ENCODE measurements at regions not wholly inside any gene's neighbourhood (a gene's known extent, or its start where the extent isn't known, plus 50 kb on each side); places are given as distances from the start of the nearest gene placed in this dataset.
"Not testable (repeated sequence)": the region's sequence is repeated elsewhere in the genome, so short reads cannot be mapped to it uniquely, and the experiment has no call there.

DNA sequence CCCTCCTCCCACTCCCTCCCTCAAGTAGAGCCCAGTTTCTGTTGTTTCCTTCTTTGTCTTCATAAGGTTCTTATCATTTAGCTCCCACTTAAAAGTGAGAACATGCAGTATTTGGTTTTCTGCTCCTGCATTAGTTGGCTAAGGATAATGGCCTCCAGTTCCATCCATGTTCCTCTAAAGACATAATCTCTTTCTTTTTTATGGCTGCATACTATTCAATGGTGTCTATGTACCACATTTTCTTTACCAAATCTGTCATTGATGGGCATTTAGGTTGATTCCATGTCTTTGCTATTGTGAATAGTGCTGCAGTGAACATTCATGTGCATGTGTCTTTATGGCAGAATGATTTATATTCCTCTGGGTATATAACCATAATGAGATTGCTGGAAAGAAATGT, 158.6 kb downstream of the MEX3B start:
- not testable (repeated sequence) for H3K4me1 ChIP-seq (ENCODE audit: control insufficient read depth, insufficient read depth, low read length, poor library complexity, severe bottlenecking); H3K27me3 ChIP-seq (ENCODE audit: control insufficient read depth, insufficient read depth, low read length); H3K4me3 Mint-ChIP-seq; H3K27ac ChIP-seq (ENCODE audit: insufficient read depth, low read length, poor library complexity, severe bottlenecking); H3K27me3 Mint-ChIP-seq; H3K27ac Mint-ChIP-seq; H3K36me3 ChIP-seq (ENCODE audit: control insufficient read depth, insufficient read depth, low read length); H3K4me1 Mint-ChIP-seq; H3K36me3 Mint-ChIP-seq; H3K9me3 ChIP-seq (ENCODE audit: control insufficient read depth in 2 of 2, low read length in 2 of 2); DNase-seq; ATAC-seq (ENCODE audit: low read depth in 2 of 2); H3K4me3 ChIP-seq (ENCODE audit: low read depth, low read length)
- peaks cover 0 to 11% (median 1%) of the 10 kb centered on the region in 7 donors for H3K9me3 Mint-ChIP-seq

DNA sequence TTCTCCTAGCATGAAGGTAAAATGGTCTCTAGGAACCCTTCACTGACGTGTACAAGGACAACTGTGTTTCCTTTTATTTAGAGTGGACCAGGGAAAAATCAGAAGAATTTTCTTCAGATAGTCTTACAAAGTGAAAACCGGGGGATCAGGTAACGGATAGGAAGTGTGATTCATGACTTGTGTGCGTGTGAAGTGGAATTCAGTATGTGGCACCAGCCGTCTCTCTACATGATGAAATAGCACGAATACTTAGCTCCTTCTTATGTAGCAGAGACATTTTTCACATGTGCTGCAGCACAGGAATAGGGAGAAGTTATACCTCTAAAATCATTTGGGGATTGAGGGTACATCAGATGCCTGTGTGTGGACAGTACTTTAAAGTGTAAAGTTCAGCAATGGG, 159.2 kb downstream of the MEX3B start:
- Histone ChIP-seq H3K27ac (ENCODE audit: insufficient read depth, low read length, poor library complexity, severe bottlenecking) (no peak overlapping the region), H3K4me1 (ENCODE audit: control insufficient read depth, insufficient read depth, low read length, poor library complexity, severe bottlenecking) (no peaks in the 10 kb centered on the region), H3K36me3 (ENCODE audit: control insufficient read depth, insufficient read depth, low read length) (no peaks in the 10 kb centered on the region), H3K27me3 (ENCODE audit: control insufficient read depth, insufficient read depth, low read length) (no peaks in the 10 kb centered on the region), H3K4me3 (ENCODE audit: low read depth, low read length) (no peak overlapping the region), H3K9me3 (ENCODE audit: control insufficient read depth in 2 of 2, low read length in 2 of 2) (no peaks in the 10 kb centered on the region)
- DNase-seq (no peak), ATAC-seq (ENCODE audit: low read depth in 2 of 2) (no peak)
- H3K27me3 Mint-ChIP-seq: no peaks in the 10 kb centered on the region
- no peak overlapping the region for H3K4me3 Mint-ChIP-seq
- no peaks in the 10 kb centered on the region for H3K36me3 Mint-ChIP-seq
- H3K9me3 Mint-ChIP-seq: peaks cover 0 to 11% (median 1%) of the 10 kb centered on the region in 7 donors
- H3K27ac Mint-ChIP-seq: no peak overlapping the region
- no peaks in the 10 kb centered on the region for H3K4me1 Mint-ChIP-seq

DNA sequence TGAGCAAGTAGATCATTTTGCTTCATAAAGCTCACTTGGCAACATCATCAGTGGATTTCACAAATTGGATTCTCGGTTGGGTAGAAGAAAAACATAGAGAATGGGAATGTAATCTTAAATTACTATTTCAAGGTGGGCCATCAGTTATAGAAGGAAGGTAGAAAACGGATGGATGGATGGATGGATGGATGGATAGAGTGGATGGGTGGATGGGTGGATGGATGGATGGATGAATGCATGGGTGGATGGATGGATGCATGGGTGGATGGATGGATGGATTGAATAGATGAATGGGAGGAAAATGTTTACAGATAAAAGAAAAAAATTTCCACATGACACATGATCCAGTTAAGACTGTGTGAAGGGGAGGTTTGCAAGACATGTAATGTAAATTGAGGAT, 159.7 kb downstream of the MEX3B start:
- no peak for DNase-seq

DNA sequence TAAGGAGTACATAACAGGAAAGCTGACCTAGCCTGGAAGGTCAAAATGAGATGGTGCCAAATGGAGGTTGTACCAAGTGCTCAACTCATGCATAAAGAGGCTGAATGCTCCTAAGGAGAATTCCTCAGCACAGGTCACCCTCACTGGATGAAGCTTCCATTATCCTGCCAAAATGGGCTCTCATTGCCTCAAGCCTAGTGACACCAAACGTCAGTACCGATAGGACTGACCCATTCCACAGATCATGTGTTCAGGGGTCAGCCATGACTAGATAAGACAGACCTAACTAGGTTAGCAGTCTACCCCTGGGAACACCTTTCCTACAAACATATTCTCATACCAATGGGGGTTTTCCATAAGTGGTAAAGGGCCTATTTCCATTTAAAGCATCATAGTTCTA, 160.7 kb downstream of the MEX3B start:
- Histone ChIP-seq H3K4me3 (ENCODE audit: low read depth, low read length) (no peak overlapping the region), H3K27ac (ENCODE audit: insufficient read depth, low read length, poor library complexity, severe bottlenecking) (no peak overlapping the region), H3K9me3 (ENCODE audit: control insufficient read depth in 2 of 2, low read length in 2 of 2) (no peaks in the 10 kb centered on the region), H3K4me1 (ENCODE audit: control insufficient read depth, insufficient read depth, low read length, poor library complexity, severe bottlenecking) (no peaks in the 10 kb centered on the region), H3K27me3 (ENCODE audit: control insufficient read depth, insufficient read depth, low read length) (no peaks in the 10 kb centered on the region), H3K36me3 (ENCODE audit: control insufficient read depth, insufficient read depth, low read length) (no peaks in the 10 kb centered on the region)
- Mint-ChIP-seq H3K4me1 (no peaks in the 10 kb centered on the region), H3K27ac (no peak overlapping the region), H3K27me3 (no peaks in the 10 kb centered on the region), H3K36me3 (no peaks in the 10 kb centered on the region), H3K9me3 (peaks cover 0 to 11% (median 2%) of the 10 kb centered on the region in 7 donors), H3K4me3 (no peak overlapping the region)
- DNase-seq (no peak), ATAC-seq (ENCODE audit: low read depth in 2 of 2) (no peak)

More for the DNA sequence above, 159.7 kb downstream of the MEX3B start:
- no peak overlapping the region for H3K27ac ChIP-seq (ENCODE audit: insufficient read depth, low read length, poor library complexity, severe bottlenecking)
- H3K9me3 Mint-ChIP-seq: peaks cover 0 to 11% (median 2%) of the 10 kb centered on the region in 7 donors
- H3K9me3 ChIP-seq (ENCODE audit: control insufficient read depth in 2 of 2, low read length in 2 of 2): no peaks in the 10 kb centered on the region
- no peak overlapping the region for H3K4me3 ChIP-seq (ENCODE audit: low read depth, low read length)
- H3K4me3 Mint-ChIP-seq: no peak overlapping the region
- H3K4me1 Mint-ChIP-seq: no peaks in the 10 kb centered on the region
- no peaks in the 10 kb centered on the region for H3K27me3 Mint-ChIP-seq
- H3K27ac Mint-ChIP-seq: no peak overlapping the region
- no peaks in the 10 kb centered on the region for H3K27me3 ChIP-seq (ENCODE audit: control insufficient read depth, insufficient read depth, low read length)
- no peaks in the 10 kb centered on the region for H3K36me3 ChIP-seq (ENCODE audit: control insufficient read depth, insufficient read depth, low read length)
- no peaks in the 10 kb centered on the region for H3K4me1 ChIP-seq (ENCODE audit: control insufficient read depth, insufficient read depth, low read length, poor library complexity, severe bottlenecking)
- H3K36me3 Mint-ChIP-seq: no peaks in the 10 kb centered on the region
- no peak for ATAC-seq (ENCODE audit: low read depth in 2 of 2)

DNA sequence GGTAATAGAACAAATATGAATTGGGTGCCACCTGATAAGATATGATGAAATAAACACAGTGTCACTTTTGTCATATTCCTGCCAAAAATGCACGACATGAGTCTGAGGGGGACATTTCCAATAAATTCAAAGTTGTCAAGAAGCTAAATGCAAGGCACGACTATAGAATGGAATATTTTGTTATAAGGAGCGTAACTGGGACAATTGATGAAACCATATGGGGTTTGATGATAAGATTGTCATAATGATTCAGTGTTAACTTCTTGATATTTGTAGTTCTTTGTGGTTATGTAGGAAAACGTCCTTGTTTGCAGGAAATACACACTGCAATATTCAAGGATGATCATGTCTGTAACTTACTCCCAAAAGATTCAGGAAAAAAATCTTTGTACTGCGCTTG, 163.3 kb downstream of the MEX3B start:
- no peaks in the 10 kb centered on the region for H3K36me3 ChIP-seq (ENCODE audit: control insufficient read depth, insufficient read depth, low read length)
- Mint-ChIP-seq H3K4me3 (no peak overlapping the region), H3K9me3 (peaks cover 0 to 7% (median 2%) of the 10 kb centered on the region in 7 donors)

DNA sequence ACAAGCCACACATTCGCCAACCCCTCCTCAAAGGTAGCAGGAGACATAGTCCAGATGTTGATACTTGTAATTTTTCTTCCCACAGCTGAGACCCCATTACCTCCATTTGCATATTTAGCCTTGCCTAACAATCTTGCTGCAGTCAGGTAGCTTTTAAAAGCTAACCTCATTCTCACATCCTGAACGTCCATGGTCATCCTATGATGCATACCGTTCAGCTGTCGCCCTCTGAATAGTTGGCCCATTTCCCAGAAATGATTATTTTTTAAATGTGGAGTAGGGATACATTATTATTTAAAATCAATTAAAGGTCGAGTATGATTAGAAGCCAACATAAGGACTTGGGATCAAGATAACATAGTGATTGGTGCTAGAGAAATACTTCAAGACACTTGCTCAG, 165.0 kb downstream of the MEX3B start:
- Histone ChIP-seq H3K27me3 (ENCODE audit: control insufficient read depth, insufficient read depth, low read length) (no peaks in the 10 kb centered on the region), H3K9me3 (ENCODE audit: control insufficient read depth in 2 of 2, low read length in 2 of 2) (no peaks in the 10 kb centered on the region), H3K36me3 (ENCODE audit: control insufficient read depth, insufficient read depth, low read length) (no peaks in the 10 kb centered on the region), H3K4me1 (ENCODE audit: control insufficient read depth, insufficient read depth, low read length, poor library complexity, severe bottlenecking) (no peaks in the 10 kb centered on the region), H3K27ac (ENCODE audit: insufficient read depth, low read length, poor library complexity, severe bottlenecking) (no peak overlapping the region), H3K4me3 (ENCODE audit: low read depth, low read length) (no peak overlapping the region)
- H3K27ac Mint-ChIP-seq: no peak overlapping the region
- DNase-seq: no peak
- no peak overlapping the region for H3K4me3 Mint-ChIP-seq
- no peaks in the 10 kb centered on the region for H3K36me3 Mint-ChIP-seq
- no peak for ATAC-seq (ENCODE audit: low read depth in 2 of 2)
- H3K9me3 Mint-ChIP-seq: peaks cover 0 to 5% (median 1%) of the 10 kb centered on the region in 7 donors
- no peaks in the 10 kb centered on the region for H3K27me3 Mint-ChIP-seq
- no peaks in the 10 kb centered on the region for H3K4me1 Mint-ChIP-seq

More for the DNA sequence above, 163.3 kb downstream of the MEX3B start:
- H3K4me3 ChIP-seq (ENCODE audit: low read depth, low read length): no peak overlapping the region
- H3K4me1 ChIP-seq (ENCODE audit: control insufficient read depth, insufficient read depth, low read length, poor library complexity, severe bottlenecking): no peaks in the 10 kb centered on the region
- ATAC-seq (ENCODE audit: low read depth in 2 of 2): no peak
- no peak overlapping the region for H3K27ac Mint-ChIP-seq
- H3K4me1 Mint-ChIP-seq: no peaks in the 10 kb centered on the region
- H3K27me3 ChIP-seq (ENCODE audit: control insufficient read depth, insufficient read depth, low read length): no peaks in the 10 kb centered on the region
- no peaks in the 10 kb centered on the region for H3K9me3 ChIP-seq (ENCODE audit: control insufficient read depth in 2 of 2, low read length in 2 of 2)
- no peaks in the 10 kb centered on the region for H3K36me3 Mint-ChIP-seq
- no peak for DNase-seq
- no peaks in the 10 kb centered on the region for H3K27me3 Mint-ChIP-seq
- H3K27ac ChIP-seq (ENCODE audit: insufficient read depth, low read length, poor library complexity, severe bottlenecking): no peak overlapping the region

DNA sequence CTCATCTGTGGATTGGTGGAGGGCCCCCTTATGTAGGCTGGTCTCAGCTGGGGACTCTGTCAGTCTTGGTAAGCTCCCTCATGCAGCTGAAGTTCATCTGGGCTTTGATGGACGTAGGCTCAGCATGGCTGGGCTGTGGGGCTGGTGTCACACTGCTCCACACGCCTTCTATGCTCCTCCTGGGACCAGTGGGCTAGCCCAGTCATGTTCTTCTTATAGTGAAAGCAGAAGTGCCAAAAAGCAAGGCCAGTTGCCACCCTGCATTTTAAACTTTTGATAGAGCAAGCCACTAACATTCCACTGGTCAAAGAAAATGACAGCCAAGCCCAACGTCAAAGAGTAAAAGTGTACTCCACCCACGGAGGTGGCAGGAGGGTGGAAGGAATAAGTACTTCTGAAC, 165.5 kb downstream of the MEX3B start:
- no peaks in the 10 kb centered on the region for H3K9me3 ChIP-seq (ENCODE audit: control insufficient read depth in 2 of 2, low read length in 2 of 2)
- Mint-ChIP-seq H3K4me3 (no peak overlapping the region), H3K9me3 (peaks cover 0 to 5% (median 1%) of the 10 kb centered on the region in 7 donors), H3K36me3 (no peaks in the 10 kb centered on the region), H3K27ac (no peak overlapping the region), H3K4me1 (no peaks in the 10 kb centered on the region), H3K27me3 (no peaks in the 10 kb centered on the region)
- no peak overlapping the region for H3K27ac ChIP-seq (ENCODE audit: insufficient read depth, low read length, poor library complexity, severe bottlenecking)
- no peaks in the 10 kb centered on the region for H3K36me3 ChIP-seq (ENCODE audit: control insufficient read depth, insufficient read depth, low read length)
- H3K27me3 ChIP-seq (ENCODE audit: control insufficient read depth, insufficient read depth, low read length): no peaks in the 10 kb centered on the region
- DNase-seq (no peak), ATAC-seq (ENCODE audit: low read depth in 2 of 2) (no peak)
- H3K4me1 ChIP-seq (ENCODE audit: control insufficient read depth, insufficient read depth, low read length, poor library complexity, severe bottlenecking): no peaks in the 10 kb centered on the region
- no peak overlapping the region for H3K4me3 ChIP-seq (ENCODE audit: low read depth, low read length)

DNA sequence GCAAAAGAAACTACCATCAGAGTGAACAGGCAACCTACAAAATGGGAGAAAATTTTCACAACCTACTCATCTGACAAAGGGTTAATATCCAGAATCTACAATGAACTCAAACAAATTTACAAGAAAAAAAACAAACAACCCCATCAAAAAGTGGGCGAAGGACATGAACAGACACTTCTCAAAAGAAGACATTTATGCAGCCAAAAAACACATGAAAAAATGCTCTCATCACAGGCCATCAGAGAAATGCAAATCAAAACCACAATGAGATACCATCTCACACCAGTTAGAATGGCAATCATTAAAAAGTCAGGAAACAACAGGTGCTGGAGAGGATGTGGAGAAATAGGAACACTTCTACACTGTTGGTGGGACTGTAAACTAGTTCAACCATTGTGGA, 170.1 kb downstream of the MEX3B start:
- not testable (repeated sequence) for H3K4me3 ChIP-seq (ENCODE audit: low read depth, low read length); H3K27ac ChIP-seq (ENCODE audit: insufficient read depth, low read length, poor library complexity, severe bottlenecking); H3K27me3 Mint-ChIP-seq; H3K27me3 ChIP-seq (ENCODE audit: control insufficient read depth, insufficient read depth, low read length); H3K4me1 ChIP-seq (ENCODE audit: control insufficient read depth, insufficient read depth, low read length, poor library complexity, severe bottlenecking); H3K9me3 ChIP-seq (ENCODE audit: control insufficient read depth in 2 of 2, low read length in 2 of 2); H3K27ac Mint-ChIP-seq; DNase-seq; H3K4me1 Mint-ChIP-seq; H3K9me3 Mint-ChIP-seq; H3K36me3 ChIP-seq (ENCODE audit: control insufficient read depth, insufficient read depth, low read length); ATAC-seq (ENCODE audit: low read depth in 2 of 2); H3K36me3 Mint-ChIP-seq; H3K4me3 Mint-ChIP-seq
